ENCODE measurements at regions not wholly inside any gene's neighbourhood (a gene's known extent, or its start where the extent isn't known, plus 50 kb on each side); places are given as distances from the start of the nearest gene placed in this dataset.

GRCh38 chrX:17298564-17298963 is 76.4 kb upstream of the NHS start:
- ATAC-seq (no peak), DNase-seq (ENCODE audit: low read depth in 1 of 2, low spot score in 1 of 2) (no peak), FAIRE-seq (no peak)
- ChIA-PET POLR2A (no interaction called here), CTCF (no interaction called here)
- Histone ChIP-seq H3K9me3 (no peaks in the 10 kb centered on the region), H3K4me2 (no peak overlapping the region), H3K4me3 (no peak overlapping the region), H3K27ac (no peak overlapping the region), H3K4me1 (no peaks in the 10 kb centered on the region)
- TF ChIP-seq CBX8 (IDR thresholded peaks at IDR 0.05) (no peak), POLR2A (IDR thresholded peaks at IDR 0.05; ENCODE audit: low read length) (no peak), PBX3 (IDR thresholded peaks at IDR 0.05) (no peak), HES2 (IDR thresholded peaks at IDR 0.05) (no peak), HOXB5 (CRISPR knock-in tag; IDR thresholded peaks at IDR 0.05) (no peak), CTCF (IDR thresholded peaks at IDR 0.05) (no peak)
- WGBS (ENCODE audit: missing lambda C conversion rate) = 88% methylated on average over 1 of the region's 1 CpG

GRCh38 chrX:17299206-17299605 is 75.8 kb upstream of the NHS start:
- Histone ChIP-seq H3K9me3 (no peaks in the 10 kb centered on the region), H3K4me3 (no peak overlapping the region), H3K4me1 (no peaks in the 10 kb centered on the region), H3K4me2 (no peak overlapping the region), H3K27ac (no peak overlapping the region)
- FAIRE-seq (no peak), ATAC-seq (no peak), DNase-seq (ENCODE audit: low read depth in 1 of 2, low spot score in 1 of 2) (no peak)
- no peak for TF ChIP-seq NPAS2 (CRISPR knock-in tag; IDR thresholded peaks at IDR 0.05; ENCODE audit: borderline replicate concordance)
- TF ChIP-seq HOXB13 (CRISPR knock-in tag; IDR thresholded peaks at IDR 0.05; ENCODE audit: low read depth) = no peak
- TF ChIP-seq RARB (CRISPR knock-in tag; IDR thresholded peaks at IDR 0.05) = no peak
- no peak for TF ChIP-seq NFE2L2 (conservative IDR thresholded peaks at IDR 0.05; ENCODE audit: low read length)
- TF ChIP-seq NR3C1 (IDR thresholded peaks at IDR 0.05) = no peak
- TF ChIP-seq GATA3 (IDR thresholded peaks at IDR 0.05; ENCODE audit: borderline replicate concordance) = no peak
- TF ChIP-seq POLR2A (IDR thresholded peaks at IDR 0.05; ENCODE audit: low read length) = no peak
- no peak for TF ChIP-seq MAFK (IDR thresholded peaks at IDR 0.05; ENCODE audit: partially characterized antibody)
- TF ChIP-seq JUNB (IDR thresholded peaks at IDR 0.05) = no peak
- CTCF ChIA-PET = no interaction called here
- 87% methylated on average over 5 of the region's 5 CpGs for WGBS (ENCODE audit: missing lambda C conversion rate)
- POLR2A ChIA-PET = no interaction called here

GRCh38 chrX:17323397-17323796 is 51.6 kb upstream of the NHS start:
- no peak overlapping the region for H3K4me3 ChIP-seq
- H3K4me1 ChIP-seq = no peaks in the 10 kb centered on the region
- no peak overlapping the region for H3K27ac ChIP-seq
- CTCF ChIA-PET = interaction anchor here (1.1 kb wide), 1 partner anchor 81 kb away, joined by 3 read pairs; no protein-coding TSS in a partner anchor
- FAIRE-seq (no peak), DNase-seq (ENCODE audit: low read depth in 1 of 2, low spot score in 1 of 2) (no peak), ATAC-seq (no peak)
- WGBS (ENCODE audit: missing lambda C conversion rate) = 23% methylated on average over 4 of the region's 4 CpGs
- no peak overlapping the region for H3K4me2 ChIP-seq
- POLR2A ChIA-PET = no interaction called here
- TF ChIP-seq HOXB5 (CRISPR knock-in tag; IDR thresholded peaks at IDR 0.05) (no peak), NFE2L2 (conservative IDR thresholded peaks at IDR 0.05; ENCODE audit: low read length) (no peak), HDAC2 (IDR thresholded peaks at IDR 0.05) (no peak), HMGXB4 (CRISPR knock-in tag; IDR thresholded peaks at IDR 0.05; ENCODE audit: borderline replicate concordance) (no peak), JUN (IDR thresholded peaks at IDR 0.05) (no peak), PBX3 (IDR thresholded peaks at IDR 0.05) (no peak), RAD21 (conservative IDR thresholded peaks at IDR 0.05 in 1 of 2, IDR thresholded peaks at IDR 0.05 in 1 of 2) (peak in 1 of 2 experiments; percentile 12; a peak in 1 of 5 replicates)
- no peaks in the 10 kb centered on the region for H3K9me3 ChIP-seq
